Esophagus squamous epithelium (tissue), 4 donors: ENCODE measurements at regions not wholly inside any gene's neighbourhood (a gene's known extent, or its start where the extent isn't known, plus 50 kb on each side); places are given as distances from the start of the nearest gene placed in this dataset.

Experiments used
- CTCF ChIP-seq, 6 experiments: fragments of 450-650 bp in 4 of 6; fragments of 200-600 bp in 2 of 6; sonication (generic) in 2 of 6; IDR thresholded peaks; one replicate each; pipeline ENCODE4 v1.5.1; 2016 to 2019; ENCODE audit warnings: antibody characterized with exemption in 6 of 6, mild to moderate bottlenecking in 4 of 6, moderate library complexity in 4 of 6
- POLR2A ChIP-seq, 4 donors: fragments of 450-650 bp; IDR thresholded peaks; one replicate each; pipeline ENCODE4 v1.6.1; 2017; ENCODE audit warnings: antibody characterized with exemption in 4 of 4, mild to moderate bottlenecking in 4 of 4, moderate library complexity in 3 of 4

GRCh38 chr9:111192650-111193049 is 137.4 kb downstream of the OR2K2 start:
- TF ChIP-seq CTCF (IDR thresholded peaks at IDR 0.05) (no peak), POLR2A (IDR thresholded peaks at IDR 0.05) (no peak)
